Transverse colon (tissue), 4 donors: ENCODE measurements at regions not wholly inside any gene's neighbourhood (a gene's known extent, or its start where the extent isn't known, plus 50 kb on each side); places are given as distances from the start of the nearest gene placed in this dataset.

Source experiments
- POLR2A ChIP-seq: fragments of 450-650 bp; IDR thresholded peaks from one replicate; pipeline ENCODE4 v1.6.1; 2016; ENCODE audit warnings: antibody characterized with exemption, mild to moderate bottlenecking, moderate library complexity
- POLR2AphosphoS5 ChIP-seq, 3 donors: sonication (generic); formaldehyde crosslinking; IDR thresholded peaks; one replicate each; pipeline ENCODE4 v1.6.1; 2016; ENCODE audit warnings: antibody characterized with exemption in 3 of 3
- TF ChIP-seq, protein P1 (sequence below), 5 experiments: fragments of 200-600 bp in 3 of 5; fragments of 450-650 bp in 2 of 5; sonication (generic) in 3 of 5; IDR thresholded peaks; 1 replicate in 2 of 5; 2 replicates in 3 of 5; pipeline ENCODE4 v1.5.1; 2016 to 2017; ENCODE audit warnings: antibody characterized with exemption in 5 of 5, inconsistent platforms in 3 of 5, mild to moderate bottlenecking in 2 of 5, moderate library complexity in 1 of 5

DNA sequence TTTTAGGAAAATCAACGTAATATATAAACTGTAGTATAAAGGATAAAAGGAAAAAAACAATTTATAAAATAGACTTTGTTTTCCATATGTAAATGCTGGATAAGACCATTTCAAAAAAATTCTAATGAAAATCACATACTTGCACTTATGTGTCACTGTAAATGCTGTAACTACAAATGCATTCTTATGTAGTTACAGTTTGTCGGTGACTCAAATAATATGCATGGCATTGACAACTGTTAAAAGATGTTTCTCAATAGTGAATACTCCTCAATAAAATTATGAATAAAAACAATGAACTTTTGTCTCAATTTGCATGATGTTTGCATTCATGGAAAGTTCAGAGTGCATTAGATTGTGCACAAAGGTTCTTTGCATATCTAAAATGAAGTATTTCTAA lies 614.0 kb upstream of the CHRM3 start:
- TF ChIP-seq, protein P1, sequence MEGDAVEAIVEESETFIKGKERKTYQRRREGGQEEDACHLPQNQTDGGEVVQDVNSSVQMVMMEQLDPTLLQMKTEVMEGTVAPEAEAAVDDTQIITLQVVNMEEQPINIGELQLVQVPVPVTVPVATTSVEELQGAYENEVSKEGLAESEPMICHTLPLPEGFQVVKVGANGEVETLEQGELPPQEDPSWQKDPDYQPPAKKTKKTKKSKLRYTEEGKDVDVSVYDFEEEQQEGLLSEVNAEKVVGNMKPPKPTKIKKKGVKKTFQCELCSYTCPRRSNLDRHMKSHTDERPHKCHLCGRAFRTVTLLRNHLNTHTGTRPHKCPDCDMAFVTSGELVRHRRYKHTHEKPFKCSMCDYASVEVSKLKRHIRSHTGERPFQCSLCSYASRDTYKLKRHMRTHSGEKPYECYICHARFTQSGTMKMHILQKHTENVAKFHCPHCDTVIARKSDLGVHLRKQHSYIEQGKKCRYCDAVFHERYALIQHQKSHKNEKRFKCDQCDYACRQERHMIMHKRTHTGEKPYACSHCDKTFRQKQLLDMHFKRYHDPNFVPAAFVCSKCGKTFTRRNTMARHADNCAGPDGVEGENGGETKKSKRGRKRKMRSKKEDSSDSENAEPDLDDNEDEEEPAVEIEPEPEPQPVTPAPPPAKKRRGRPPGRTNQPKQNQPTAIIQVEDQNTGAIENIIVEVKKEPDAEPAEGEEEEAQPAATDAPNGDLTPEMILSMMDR (IDR thresholded peaks at IDR 0.05): no peak
- TF ChIP-seq POLR2AphosphoS5 (IDR thresholded peaks at IDR 0.05) (no peak), POLR2A (no peak)
